ENCODE measurements at regions not wholly inside any gene's neighbourhood (a gene's known extent, or its start where the extent isn't known, plus 50 kb on each side); places are given as distances from the start of the nearest gene placed in this dataset.
"Not testable (repeated sequence)": the region's sequence is repeated elsewhere in the genome, so short reads cannot be mapped to it uniquely, and the experiment has no call there.

DNA sequence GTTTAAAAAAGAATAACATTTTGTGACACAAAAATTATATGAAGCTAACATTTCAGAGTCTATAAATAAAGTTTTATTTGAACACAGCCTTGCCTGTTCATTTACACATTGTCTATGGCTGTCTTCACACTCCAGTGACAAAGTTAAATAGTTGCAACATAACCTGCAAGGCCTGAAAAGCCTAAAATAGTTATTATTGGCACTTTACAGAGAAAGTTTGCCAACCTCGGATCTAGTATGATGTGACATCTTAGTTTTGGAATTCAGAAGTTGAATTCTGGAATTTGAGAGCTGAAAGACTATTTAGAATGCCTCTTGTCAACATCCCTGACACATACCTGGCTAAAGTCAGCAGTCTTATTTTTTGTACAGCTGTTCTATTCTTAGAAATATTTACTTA, 68.3 kb downstream of the DYRK2 start:
- no peak for DNase-seq

DNA sequence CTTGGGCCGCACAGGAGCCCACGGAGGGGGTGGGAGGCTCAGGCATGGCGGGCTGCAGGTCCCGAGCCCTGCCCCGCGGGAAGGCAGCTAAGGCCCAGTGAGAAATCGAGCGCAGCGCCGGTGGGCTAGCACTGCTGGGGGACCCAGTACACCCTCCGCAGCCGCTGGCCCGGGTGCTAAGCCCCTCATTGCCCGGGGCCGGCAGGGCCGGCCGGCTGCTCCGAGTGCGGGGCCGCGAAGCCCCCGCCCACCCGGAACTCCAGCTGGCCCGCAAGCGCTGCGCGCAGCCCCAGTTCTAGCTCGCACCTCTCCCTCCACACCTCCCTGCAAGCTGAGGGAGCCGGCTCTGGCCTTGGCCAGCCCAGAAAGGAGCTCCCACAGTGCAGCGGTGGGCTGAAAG, 70.8 kb downstream of the DYRK2 start:
- not testable (repeated sequence) for DNase-seq

DNA sequence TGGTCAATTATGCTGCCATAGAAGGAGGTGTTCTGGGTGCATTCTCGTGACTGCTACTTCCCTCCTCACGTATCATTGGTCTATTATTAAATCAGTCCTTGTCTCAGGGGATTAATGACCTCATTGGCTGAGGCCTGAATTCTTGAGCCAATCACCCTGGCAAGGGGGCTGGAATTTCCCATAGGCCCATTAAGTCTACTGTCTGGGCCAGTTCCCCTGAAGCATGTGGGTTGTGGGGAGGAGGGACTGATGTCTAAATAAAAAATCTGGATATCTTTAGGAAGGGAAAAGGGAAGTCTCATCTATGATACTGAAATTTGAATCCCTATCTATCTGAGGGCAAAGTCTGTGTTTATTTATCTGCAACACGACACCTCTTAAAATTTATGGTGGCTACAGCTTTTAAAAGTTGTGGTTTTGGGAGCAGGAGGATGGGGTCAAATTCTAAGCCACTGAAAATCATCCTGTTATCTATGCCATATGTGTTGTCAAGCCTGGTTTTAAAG, 71.9 kb downstream of the DYRK2 start:
- peak in 1 of 3 experiments; percentile 66 for DNase-seq

DNA sequence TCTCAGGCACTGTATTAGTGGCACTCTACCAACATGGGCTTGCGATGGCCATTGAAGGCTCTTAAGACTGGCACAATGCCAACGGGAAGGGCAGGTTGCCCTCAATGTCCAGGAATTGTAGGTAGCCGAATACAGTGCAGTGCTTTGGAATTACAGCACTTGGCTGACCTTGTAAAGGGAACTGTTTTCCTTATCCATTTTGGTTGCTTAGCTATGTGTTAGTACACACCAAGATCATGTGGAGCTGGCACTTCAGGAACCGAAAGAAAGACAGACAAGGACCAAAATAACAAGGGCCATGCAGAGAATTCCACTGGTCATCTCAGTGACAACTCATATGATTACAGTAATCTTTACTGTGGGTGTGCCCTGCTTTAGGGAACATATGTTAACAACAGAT, 72.7 kb downstream of the DYRK2 start:
- peak in 1 of 3 experiments; percentile 31 for DNase-seq

DNA sequence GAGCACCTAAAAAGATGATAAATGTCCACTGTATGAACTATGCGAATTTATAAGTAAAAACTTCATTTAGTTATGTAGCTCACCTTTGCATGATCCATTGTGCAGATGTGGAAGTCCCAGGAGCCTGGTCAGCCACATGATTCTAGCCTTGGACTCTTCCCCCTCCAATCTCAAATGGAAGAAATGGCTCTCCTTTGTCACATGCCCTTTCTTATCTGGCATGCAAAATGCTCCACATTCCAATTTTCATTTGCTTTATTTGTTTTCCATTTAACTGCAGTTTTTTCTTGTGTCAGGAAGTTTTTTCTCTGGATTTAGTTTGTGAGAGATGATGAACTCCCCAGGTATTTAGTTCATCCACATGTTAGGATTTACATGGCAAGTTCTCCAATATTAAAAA, 73.8 kb downstream of the DYRK2 start:
- DNase-seq = no peak

GRCh38 chr12:67726868-67727267, 78.3 kb downstream of the DYRK2 start:
- DNase-seq = no peak

- no peak for DNase-seq
Measured at GRCh38 chr12:67727702-67728666, 79.4 kb downstream of the DYRK2 start.

DNA sequence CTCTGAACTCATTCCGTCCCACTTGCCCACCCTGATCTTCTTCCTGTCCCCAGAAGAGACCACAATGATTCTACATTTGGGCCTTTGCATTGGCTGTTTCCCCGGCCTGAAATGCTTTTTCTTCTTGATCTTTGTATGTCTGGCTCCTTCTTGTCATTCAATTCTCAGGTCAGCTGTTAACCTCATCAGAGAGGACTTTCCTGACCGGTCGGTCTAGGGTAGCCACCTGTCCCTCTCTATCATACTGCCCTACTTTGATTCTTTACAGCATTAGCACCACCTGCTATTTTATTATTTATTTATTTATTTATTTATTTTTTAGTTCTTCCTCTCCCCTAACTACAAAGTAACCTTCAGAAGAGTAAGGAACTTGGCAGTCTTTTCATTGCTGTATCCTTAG, 84.3 kb downstream of the DYRK2 start:
- DNase-seq = no peak

- DNase-seq = no peak
Measured at GRCh38 chr12:67735868-67736267, 87.3 kb downstream of the DYRK2 start.

- DNase-seq = peak in 1 of 3 experiments; percentile 27
Measured at GRCh38 chr12:67740711-67741110, 92.2 kb downstream of the DYRK2 start.

DNA sequence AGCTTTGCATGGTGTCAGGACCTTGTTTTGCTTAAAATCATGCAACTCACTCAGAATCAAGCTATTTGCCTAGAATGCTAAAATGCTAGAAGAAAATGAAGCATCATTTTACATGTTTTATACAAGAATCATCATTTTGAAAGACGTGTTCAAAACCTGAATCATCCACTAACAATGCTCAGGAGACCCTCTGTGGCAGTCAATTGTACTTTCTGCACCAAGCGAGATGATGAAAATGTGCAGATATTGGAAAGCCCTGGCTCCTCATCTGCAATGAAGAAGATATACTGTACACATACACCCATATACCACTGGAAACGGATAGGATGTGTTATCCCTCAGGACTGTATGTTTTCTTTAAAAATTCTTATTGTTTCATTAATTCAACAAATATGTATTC, 92.7 kb downstream of the DYRK2 start:
- DNase-seq = no peak

DNA sequence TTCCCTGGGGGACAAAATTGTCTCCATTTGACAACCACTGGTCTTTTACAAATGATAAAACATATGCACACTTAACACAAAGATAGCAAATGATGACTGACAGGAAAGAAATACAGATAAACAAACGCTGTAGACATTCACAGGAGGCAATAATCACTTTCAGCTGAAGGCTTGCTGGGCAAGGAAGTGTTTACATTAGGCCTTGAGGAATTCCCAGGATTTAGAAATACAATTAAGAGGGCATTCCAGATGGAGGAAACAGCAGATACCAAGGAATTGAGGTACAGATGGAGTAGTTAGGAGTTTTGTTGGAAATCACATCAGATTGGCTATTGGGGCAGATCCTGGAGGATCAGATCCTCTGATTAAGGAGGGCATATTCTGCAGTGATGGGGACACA, 93.9 kb downstream of the DYRK2 start:
- DNase-seq = peak in 1 of 3 experiments; percentile 14

DNA sequence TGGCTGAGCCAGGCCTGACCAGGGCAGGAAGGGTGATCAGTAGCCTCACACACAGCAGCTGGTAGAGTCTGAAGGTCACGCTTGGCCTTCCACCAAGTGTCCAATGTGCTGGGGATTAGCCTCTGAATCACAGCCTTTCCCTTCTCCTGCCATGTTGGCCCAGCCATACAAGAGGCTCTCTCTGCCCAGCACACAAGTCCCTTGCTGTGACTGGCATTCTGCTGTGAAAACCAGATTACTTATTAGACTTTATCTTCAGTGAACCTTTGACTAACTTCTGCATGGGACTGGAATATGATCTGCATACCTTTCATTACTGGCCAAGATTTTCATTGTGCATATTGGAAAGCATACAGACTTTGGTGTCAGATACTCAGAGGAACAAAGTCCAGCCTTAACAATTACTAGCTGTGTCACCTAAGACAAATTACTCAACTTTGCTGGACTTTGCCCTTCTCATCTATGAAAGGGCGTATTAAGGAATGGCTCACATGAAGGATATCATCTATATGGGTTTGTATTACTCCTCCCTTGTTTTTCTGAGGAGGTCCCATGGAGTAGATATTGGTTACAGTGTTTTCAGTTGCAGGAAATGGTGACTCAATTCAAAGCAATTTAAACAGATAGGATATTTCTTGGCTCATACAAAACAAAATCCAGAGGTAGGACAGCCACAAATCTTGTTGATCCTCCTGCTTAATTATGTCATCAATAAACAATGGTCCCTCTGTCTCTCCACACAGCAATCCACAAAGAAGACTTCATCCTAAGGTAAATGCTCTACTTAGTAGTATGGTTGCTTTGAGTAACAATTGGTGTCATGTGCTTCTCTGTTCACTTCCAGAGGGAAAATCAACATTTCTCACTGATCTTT, 99.6 kb downstream of the DYRK2 start:
- no peak for DNase-seq

DNA sequence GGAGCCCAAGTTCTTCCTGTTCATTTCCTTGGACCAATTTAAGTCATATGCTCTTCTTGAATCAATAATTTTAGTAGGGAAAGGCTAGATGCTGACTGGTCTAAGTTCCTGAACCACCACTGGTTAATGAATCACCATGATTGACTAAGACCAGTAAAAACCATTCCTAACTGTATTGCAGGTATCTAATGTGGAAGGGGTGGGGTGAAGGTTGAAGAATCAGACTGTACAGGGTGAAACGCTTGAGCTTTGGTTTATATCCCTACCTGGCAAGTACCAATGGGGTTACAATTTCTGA, 100.1 kb downstream of the DYRK2 start:
- no peak for DNase-seq

DNA sequence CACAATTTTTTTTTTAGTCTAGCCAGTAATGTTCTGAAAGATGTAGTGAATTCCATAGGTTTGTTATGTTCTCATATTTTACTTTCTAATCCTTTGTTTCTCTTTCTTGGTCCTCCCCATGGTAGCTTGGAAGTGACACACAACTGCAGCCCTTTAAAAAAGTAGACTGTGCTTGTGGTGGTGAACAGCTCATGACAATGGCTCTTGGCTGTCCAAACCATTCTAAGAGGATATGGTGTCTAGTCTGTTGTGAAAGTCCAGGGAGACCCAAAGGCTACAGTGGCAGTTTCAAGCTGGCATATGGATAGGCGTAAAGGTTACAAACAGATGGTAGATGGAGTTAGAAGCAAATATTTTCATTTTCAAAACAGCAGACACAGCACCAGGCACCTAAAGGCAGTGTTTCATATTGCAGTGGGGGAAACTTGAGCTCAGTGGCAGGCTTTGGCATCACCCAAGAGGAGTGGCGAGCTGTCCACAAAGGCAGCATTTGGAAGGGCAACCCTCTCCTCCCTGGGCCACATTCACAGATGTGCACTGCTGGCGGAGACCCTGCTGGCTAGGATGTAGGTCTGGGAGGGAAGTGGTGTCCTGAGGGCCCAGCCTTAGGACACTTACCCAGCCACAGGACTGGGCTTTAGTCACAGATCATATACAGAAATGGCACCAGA, 102.1 kb downstream of the DYRK2 start:
- no peak for DNase-seq

DNA sequence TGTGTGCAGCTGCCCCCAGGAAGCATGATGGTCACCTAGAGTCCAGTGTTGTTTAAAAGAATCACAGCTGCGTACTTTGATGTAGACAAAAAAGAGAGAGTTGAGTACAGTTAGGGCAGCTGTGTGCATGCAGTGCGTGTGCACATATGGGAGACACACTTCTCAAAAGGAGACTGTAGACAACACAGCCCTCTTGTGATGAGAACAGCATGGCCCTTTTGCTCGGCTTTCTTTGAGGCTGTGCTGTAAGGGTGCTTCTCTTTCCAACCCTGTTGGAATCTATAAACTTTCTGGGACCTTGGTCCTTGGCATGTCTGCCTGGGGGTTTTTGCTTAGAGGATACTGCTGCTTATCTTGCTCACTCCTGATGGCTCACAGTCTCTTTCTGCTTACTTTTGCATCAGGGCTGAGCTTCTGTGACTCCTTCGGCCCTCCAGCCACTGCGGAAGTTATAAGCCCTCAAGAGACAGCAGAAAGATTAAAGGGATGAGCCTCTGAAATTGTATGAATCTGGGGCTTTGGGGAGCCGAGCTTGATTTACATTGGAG, 102.9 kb downstream of the DYRK2 start:
- no peak for DNase-seq

DNA sequence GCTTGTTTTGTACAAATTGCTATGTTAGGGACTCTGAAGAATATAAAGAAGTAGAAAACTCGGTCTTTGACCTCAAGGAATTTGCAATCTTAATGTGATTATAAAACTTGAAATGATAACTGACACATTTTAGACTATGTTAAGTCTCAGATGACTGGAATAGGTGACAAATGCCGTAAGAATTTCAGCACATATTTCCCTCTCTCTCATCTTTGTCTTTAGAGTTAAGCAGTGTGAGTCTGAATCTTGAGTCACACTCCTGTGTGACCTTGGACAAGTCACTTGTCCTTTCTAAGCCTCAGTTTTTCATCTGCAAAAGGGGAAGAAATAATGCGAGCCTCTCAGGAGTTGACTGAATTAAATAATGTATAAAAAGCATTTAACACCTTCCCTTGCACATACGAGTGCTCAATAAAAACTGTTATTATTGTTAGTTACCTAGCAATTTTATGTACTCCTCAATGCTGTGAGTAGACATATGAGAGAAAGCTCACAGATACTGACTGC, 103.7 kb downstream of the DYRK2 start:
- DNase-seq = no peak

DNA sequence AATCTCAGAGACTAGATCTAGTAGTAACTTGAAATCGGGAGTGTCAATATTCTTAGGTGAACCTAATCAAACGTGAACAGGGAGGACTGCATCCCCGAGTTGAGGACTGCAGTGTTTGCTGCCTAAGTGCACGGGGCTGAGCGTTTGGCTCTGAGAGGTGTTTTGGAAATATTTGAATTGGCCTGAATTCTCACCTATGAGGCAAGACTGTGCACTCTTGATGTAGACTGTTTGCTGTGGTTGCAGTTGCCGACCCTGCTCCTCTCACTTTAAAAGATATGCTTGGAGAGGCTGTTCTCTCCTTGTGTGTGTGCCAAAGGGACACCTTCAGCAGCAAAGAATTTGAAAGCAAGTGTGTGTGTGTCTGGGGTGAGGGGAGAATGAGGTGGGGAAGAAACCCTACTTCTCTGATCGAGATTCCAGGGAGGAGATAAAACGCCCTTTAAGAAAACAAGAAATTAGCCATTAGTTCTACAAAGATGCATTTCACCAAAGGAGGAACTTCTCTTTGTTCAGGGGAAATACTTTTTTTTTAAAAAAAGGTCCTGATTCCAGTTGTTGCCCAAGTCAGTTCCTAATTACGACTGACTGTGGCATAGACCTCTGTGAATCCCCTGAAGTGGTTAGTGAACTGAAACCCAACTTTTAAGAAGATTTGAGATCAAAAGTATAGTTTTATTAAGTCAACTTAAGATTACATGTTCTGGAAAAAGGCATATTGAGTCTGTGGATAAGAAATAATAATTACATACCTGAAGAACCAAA, 106.6 kb downstream of the DYRK2 start:
- no peak for DNase-seq

- DNase-seq = no peak
Measured at GRCh38 chr12:67757651-67758050, 109.1 kb downstream of the DYRK2 start.

GRCh38 chr12:67758119-67758518, 109.6 kb downstream of the DYRK2 start:
- no peak for DNase-seq

GRCh38 chr12:67758521-67758920, 110.0 kb downstream of the DYRK2 start:
- DNase-seq = no peak

- no peak for DNase-seq
Measured at GRCh38 chr12:67759829-67760228, 111.3 kb downstream of the DYRK2 start.

Data from NCI-H1417 (cell line).